ENCODE measurements at regions not wholly inside any gene's neighbourhood (a gene's known extent, or its start where the extent isn't known, plus 50 kb on each side); places are given as distances from the start of the nearest gene placed in this dataset.

GRCh38 chr5:38013107-38013506 lies 173.3 kb upstream of the GDNF start:
- H3K36me3 ChIP-seq (ENCODE audit: control insufficient read depth, insufficient read depth, low read length), result no peaks in the 10 kb centered on the region
- H2AFZ ChIP-seq, result no peak overlapping the region
- H3K27me3 ChIP-seq (ENCODE audit: control insufficient read depth, insufficient read depth, low read length), result no peaks in the 10 kb centered on the region
- no peak overlapping the region for H3K4me3 ChIP-seq (ENCODE audit: low read depth, low read length)
- H3K9me3 ChIP-seq (ENCODE audit: control insufficient read depth, low read length), result no peaks in the 10 kb centered on the region
- H3K9ac ChIP-seq, result no peak overlapping the region
- TF ChIP-seq CTCF (IDR thresholded peaks at IDR 0.05), result no peak
- no peak overlapping the region for H3K27ac ChIP-seq
- H3K4me1 ChIP-seq, result no peaks in the 10 kb centered on the region
- no peaks in the 10 kb centered on the region for H3K79me2 ChIP-seq
- H3K4me2 ChIP-seq (ENCODE audit: low read length), result no peak overlapping the region

- no peaks in the 10 kb centered on the region for H3K9me3 ChIP-seq (ENCODE audit: control insufficient read depth, low read length)
- no peak for TF ChIP-seq CTCF (IDR thresholded peaks at IDR 0.05)
Observed at GRCh38 chr5:38011668-38012188, 171.9 kb upstream of the GDNF start.

GRCh38 chr5:38009749-38010358 lies 170.0 kb upstream of the GDNF start:
- Histone ChIP-seq H3K9me3 (ENCODE audit: control insufficient read depth, low read length) (no peaks in the 10 kb centered on the region), H3K79me2 (no peaks in the 10 kb centered on the region), H3K27ac (no peak overlapping the region), H3K27me3 (ENCODE audit: control insufficient read depth, insufficient read depth, low read length) (no peaks in the 10 kb centered on the region), H3K4me1 (no peaks in the 10 kb centered on the region), H2AFZ (no peak overlapping the region), H3K4me2 (ENCODE audit: low read length) (no peak overlapping the region), H3K36me3 (ENCODE audit: control insufficient read depth, insufficient read depth, low read length) (no peaks in the 10 kb centered on the region), H3K4me3 (ENCODE audit: low read depth, low read length) (no peak overlapping the region), H3K9ac (no peak overlapping the region)
- no peak for TF ChIP-seq CTCF (IDR thresholded peaks at IDR 0.05)

More at GRCh38 chr5:38011668-38012188, 171.9 kb upstream of the GDNF start:
- no peak overlapping the region for H3K4me2 ChIP-seq (ENCODE audit: low read length)
- no peaks in the 10 kb centered on the region for H3K36me3 ChIP-seq (ENCODE audit: control insufficient read depth, insufficient read depth, low read length)
- H3K4me3 ChIP-seq (ENCODE audit: low read depth, low read length), result no peak overlapping the region
- no peak overlapping the region for H3K9ac ChIP-seq
- no peaks in the 10 kb centered on the region for H3K79me2 ChIP-seq
- H2AFZ ChIP-seq, result no peak overlapping the region
- H3K4me1 ChIP-seq, result no peaks in the 10 kb centered on the region
- no peaks in the 10 kb centered on the region for H3K27me3 ChIP-seq (ENCODE audit: control insufficient read depth, insufficient read depth, low read length)
- H3K27ac ChIP-seq, result no peak overlapping the region

GRCh38 chr5:38008198-38008597 lies 168.4 kb upstream of the GDNF start:
- H3K9ac ChIP-seq, result no peak overlapping the region
- no peak overlapping the region for H2AFZ ChIP-seq
- no peaks in the 10 kb centered on the region for H3K79me2 ChIP-seq
- no peaks in the 10 kb centered on the region for H3K4me1 ChIP-seq
- no peak overlapping the region for H3K27ac ChIP-seq
- no peaks in the 10 kb centered on the region for H3K9me3 ChIP-seq (ENCODE audit: control insufficient read depth, low read length)
- H3K4me3 ChIP-seq (ENCODE audit: low read depth, low read length), result no peak overlapping the region
- no peaks in the 10 kb centered on the region for H3K27me3 ChIP-seq (ENCODE audit: control insufficient read depth, insufficient read depth, low read length)
- no peak for TF ChIP-seq CTCF (IDR thresholded peaks at IDR 0.05)
- no peaks in the 10 kb centered on the region for H3K36me3 ChIP-seq (ENCODE audit: control insufficient read depth, insufficient read depth, low read length)
- H3K4me2 ChIP-seq (ENCODE audit: low read length), result no peak overlapping the region

GRCh38 chr5:37999593-37999992 lies 159.8 kb upstream of the GDNF start:
- H3K4me2 ChIP-seq (ENCODE audit: low read length), result no peak overlapping the region
- H3K4me3 ChIP-seq (ENCODE audit: low read depth, low read length), result no peak overlapping the region
- no peaks in the 10 kb centered on the region for H3K9me3 ChIP-seq (ENCODE audit: control insufficient read depth, low read length)
- H3K9ac ChIP-seq, result no peak overlapping the region
- H2AFZ ChIP-seq, result no peak overlapping the region
- no peaks in the 10 kb centered on the region for H3K27me3 ChIP-seq (ENCODE audit: control insufficient read depth, insufficient read depth, low read length)
- no peak overlapping the region for H3K27ac ChIP-seq
- no peaks in the 10 kb centered on the region for H3K4me1 ChIP-seq
- TF ChIP-seq CTCF (IDR thresholded peaks at IDR 0.05), result no peak
- H3K79me2 ChIP-seq, result no peaks in the 10 kb centered on the region
- no peaks in the 10 kb centered on the region for H3K36me3 ChIP-seq (ENCODE audit: control insufficient read depth, insufficient read depth, low read length)
